HG03521 (cell line): ENCODE measurements at regions not wholly inside any gene's neighbourhood (a gene's known extent, or its start where the extent isn't known, plus 50 kb on each side); places are given as distances from the start of the nearest gene placed in this dataset.

Experiments
- ATAC-seq: cut with Tn5 transposase; IDR thresholded peaks from one replicate; pipeline ENCODE4 v1.9.1; 2021; ENCODE audit warnings: mild to moderate bottlenecking, moderate library complexity; ENCODE audit not compliant: unreplicated experiment

DNA sequence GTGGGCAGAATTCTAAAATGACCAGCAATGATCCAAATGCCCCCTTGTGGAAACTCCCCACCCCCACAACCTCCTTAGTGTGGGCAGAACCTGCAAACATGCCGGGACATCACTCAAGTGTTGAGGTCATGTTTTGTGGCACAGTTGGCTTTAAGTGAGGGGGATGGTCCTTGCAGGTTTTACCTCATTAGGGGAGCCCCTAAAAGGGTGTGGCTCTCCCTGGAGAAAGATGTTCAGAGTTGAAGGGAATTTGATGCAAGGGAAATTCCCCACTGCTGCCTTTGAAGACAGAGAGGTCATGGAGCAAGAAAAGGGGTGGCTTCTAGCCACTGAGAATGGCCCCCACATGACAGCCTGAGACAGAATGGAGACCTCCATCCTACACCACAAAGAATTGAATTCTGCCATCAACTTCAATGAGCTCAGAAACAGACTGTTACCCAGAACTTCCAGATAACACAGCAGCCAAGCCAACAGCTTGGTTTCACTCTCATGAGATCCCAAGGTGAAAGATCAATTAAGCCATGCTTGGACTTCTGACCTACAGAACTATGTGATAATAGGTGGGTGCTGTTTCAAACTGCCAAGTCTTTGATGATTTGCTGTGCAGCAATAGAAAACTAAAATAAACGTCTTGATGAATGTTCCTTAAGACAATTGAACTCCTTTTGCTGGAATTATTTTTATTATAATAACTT, 103.4 kb downstream of the MED10 start:
- ATAC-seq: no peak

DNA sequence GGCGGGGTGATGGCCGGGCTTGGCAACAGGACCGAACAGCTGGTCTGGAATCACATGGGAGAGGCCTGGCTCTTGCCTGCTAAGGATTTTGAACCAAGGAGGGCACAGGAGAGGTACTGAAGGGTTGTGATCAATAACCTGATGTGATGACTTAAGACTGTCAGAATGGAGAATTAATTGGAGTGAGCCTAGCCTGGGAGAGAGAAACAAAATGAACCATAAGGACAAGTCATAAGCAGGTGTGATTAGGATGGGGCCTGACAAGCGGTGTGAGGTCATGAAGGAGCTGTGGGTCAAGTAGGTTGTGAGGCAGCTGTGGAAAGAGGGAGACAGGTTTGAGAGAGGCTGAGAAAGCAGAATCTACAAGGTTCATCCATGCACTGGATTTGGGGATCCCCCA, 104.6 kb downstream of the MED10 start:
- no peak for ATAC-seq

DNA sequence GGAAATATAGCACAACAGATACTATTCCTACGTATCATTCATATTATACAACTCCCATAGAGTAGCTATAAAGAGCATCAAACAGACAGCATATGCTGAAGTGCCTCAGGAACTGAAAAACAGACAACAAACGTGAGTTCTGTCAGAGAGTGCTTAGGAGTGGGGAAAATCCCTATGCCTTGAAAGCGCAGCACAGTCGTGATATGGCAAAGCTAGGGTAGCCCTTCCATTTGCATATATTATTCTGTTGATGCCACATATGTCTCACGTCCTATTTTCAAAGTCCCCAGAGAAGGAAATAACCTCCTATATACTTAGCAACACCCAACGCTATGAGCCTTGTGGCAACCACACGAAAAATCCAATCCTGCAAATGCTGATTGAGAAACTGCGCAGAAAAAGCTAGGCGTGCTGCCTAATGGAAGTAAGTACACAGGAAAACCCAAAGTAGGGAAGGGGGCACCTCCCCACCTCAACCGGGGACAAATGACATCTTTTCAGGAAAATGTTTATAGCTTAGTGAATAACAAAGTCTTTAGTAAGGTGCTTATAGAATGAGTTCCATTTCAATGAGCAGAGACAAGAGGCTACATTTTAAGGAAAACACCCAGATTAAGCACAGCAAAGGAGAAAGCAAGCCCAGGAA, 105.1 kb downstream of the MED10 start:
- ATAC-seq: peak; percentile 50

DNA sequence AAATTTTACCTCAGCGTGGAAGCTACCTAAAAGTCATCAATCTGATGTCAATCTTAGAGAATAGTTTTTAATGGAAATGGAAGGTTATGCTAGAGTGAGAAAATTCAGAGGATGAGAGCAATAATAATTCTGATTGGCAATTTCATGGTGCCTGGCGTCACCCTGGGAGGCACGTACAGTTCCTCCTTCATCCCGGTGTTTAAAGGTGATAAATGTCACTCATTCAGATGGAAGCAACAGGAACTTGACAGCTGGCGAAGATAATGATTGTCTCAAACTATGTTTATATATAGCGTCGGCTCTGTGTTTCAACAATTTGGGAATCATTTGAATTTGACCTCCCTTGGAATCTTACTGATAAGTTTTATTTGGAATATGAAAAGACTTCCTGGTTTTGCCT, 108.4 kb downstream of the MED10 start:
- ATAC-seq: no peak

DNA sequence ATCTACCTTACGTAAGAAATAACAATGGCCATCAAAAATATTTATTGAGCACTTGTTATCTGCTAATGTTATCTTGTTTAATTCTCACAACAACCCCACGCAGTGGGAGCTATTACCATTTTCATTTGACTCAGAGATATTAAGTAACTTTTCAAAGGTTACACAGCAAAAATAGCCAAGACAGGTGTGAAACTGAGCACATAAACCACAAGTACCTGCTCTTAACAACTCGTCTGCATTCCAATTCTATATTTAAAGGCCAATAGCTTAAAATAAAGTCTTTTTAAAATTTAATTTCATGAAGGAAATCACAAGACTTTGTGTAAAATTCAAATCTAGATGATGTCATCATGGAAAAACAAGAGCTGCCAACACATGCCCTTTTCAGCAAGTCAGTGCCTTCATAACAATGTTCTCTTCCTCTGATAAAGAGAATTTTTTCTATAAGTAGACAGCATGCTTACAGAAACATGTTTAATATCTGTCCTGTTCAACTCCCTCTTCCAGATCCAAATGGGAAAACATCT, 111.6 kb downstream of the MED10 start:
- ATAC-seq: no peak

DNA sequence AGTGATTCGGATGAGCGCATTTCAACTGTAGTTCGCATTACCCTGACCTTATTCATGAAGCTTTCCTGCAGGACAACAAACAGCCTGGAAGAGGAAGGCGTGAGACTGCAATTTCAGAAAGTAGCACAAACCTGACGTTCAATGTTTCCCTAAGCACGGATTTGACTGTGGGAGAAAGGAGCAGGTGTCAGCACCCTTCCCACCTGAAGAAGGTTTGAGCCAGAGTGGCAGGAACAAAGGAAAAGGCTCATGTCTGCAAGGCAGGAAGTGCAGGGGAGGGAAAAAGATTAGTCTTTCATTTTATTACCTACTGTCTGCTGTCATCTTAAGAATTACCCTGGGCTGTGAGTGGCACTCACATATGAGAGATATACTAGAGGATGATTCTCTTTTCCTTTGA, 114.0 kb downstream of the MED10 start:
- no peak for ATAC-seq

DNA sequence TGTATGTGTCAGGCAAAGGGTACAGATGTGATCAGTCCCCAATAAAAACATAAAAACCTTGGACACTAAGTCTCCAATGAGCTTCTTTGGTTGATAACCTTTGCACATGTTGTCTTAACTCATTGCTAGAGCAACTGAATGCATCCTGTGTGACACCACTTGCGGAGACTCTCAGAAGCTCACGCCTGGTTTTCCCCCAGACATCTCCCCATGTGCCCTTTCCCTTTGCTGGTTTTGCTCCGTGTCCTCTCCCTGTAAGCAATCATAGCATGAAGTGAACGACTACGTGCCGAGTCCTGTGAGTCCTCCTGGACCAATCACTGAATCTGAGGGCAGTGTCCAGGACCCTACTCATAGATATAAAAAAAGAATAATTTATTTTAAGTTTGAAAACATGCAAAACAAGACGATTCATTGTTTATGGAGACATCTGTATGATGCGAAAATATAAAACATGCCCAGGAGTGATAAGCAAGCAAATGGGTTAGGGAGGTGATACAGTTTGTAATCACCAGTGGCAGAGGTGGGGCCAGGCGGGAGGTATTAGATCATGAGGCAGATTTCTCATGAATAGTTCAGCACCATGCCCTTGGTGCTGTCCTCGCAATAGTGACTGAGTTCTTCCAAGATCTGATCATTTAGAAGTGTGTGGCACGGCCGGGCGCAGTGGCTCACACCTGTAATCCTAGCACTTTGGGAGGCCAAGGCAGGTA, 115.5 kb downstream of the MED10 start:
- ATAC-seq: no peak

DNA sequence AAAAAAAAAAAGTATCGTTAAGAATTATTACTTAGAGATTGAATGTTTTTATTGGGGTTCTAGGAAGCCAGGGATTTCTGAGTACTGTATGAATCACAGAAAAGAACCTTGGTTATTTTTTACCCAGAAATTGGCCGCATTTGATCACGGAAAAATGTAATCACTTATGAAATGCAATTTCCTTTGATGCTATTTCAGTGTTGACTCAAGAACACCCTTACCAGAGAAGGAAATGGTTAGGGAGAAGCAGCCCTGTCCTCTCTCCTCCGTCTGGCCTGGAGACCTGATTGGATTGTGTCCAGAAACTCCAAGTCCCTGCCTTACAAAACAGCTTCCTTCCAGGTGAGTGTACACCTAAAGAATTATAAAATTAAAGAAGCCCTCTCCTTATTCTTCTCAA, 116.7 kb downstream of the MED10 start:
- no peak for ATAC-seq

DNA sequence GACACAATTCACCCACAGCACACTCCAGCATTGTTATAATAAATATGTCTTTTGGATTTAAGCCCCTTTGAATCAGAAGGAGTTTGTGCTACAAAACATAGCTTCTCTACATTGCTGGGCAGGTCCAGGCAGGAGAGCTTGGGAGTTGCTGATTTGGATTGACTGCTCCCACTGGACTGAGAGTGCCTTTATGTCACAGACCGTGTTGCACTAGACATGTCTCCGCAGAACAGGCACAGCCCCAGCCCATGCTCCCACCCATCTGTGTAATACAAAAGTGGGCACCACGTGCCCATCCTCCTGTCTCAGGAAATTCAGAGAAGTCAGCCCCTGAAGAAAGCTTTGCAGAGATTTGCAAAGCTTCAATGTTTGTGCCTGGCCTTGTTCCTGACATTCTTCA, 117.1 kb downstream of the MED10 start:
- no peak for ATAC-seq

DNA sequence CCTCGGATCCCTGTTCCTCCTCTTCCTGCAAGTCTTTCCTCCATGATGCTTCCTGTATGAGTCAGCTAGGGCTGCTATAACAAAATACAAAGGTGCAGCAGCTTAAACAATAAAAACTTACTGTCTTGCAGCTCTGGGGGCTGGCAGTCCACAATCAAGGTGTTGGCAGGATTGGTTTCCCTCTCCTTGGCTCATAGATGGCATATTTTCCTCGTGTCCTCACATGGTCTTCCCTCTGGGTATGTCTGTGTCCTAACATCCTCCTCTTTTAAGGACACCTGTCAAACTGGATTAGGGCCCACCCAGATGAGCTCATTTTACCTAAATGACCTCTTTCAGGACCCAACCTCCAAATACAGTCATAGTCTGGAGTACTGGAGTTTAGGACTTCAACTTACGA, 117.5 kb downstream of the MED10 start:
- ATAC-seq: no peak

DNA sequence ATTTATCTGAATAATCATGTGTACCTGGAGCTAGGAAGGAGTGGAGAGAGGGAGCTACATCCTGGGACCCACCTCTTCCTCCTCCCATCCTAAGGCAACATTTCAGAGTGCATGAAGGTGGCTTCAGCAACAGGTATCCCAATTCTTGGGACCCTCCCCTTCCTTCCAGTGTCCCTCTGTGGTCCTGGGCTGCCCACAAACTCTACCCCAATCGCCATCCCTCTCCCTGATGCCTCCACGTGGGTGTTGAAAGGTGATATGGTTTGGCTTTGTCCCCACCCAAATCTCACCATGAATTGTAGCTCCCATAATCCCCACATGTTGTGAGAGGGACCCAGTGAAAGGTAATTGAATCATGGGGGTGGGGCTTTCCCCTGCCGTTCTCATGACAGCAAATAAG, 121.4 kb downstream of the MED10 start:
- no peak for ATAC-seq

DNA sequence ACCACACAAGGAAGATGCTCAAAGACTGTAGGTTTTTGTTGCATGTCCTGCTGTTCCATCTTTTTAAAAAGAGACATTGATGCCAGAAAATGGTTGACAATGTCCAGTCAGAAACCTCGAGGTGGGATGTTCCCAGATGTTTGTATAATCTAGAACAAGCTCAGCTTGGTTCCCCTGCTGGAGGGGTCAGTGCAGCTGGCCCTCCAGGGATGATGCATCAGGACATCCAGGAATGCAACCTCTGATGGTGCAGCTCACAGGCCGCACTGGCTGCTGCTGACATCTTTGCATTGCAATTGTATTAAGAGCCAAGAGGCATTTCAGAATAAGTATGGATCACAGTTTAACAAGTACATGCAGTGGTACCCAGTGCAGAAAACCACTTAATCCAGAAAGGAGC, 122.4 kb downstream of the MED10 start:
- no peak for ATAC-seq

DNA sequence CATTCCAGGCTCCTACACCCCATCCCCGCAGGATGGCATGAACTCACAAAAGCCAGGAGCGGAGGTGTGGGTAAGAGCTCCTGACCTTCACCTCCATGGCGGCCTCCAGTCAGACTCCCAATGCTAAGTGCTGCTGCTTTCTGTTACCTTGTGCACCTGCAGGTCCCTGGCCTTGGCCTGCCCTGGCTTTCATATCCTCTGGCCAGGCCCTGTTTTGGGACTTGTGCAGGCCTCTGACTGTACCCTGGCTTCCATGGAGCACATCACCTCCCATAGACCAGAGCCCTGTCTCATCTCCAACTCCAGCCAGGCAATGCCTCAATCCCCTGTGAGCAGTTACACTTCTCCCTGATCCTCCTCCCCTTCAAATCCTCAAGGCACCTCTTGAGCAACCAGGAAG, 124.5 kb downstream of the MED10 start:
- ATAC-seq: no peak

DNA sequence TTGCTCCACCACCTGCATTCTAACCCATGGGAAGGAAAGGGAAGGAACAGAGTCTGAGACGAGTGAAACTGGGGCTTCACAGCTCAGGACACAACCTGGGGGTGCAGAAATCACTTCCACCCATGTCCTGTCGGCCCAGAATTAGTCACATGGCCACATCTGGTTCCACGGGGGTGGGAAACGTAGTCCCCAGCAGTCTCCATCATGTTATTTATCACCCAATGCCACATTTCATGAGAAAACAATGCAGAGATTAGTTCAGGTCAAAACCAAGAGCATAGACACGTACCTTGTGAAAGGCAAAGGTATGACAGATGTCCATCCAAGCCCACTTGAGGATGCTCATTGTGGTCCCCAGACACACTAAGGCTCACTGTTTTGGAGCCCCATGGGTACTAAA, 125.1 kb downstream of the MED10 start:
- no peak for ATAC-seq

DNA sequence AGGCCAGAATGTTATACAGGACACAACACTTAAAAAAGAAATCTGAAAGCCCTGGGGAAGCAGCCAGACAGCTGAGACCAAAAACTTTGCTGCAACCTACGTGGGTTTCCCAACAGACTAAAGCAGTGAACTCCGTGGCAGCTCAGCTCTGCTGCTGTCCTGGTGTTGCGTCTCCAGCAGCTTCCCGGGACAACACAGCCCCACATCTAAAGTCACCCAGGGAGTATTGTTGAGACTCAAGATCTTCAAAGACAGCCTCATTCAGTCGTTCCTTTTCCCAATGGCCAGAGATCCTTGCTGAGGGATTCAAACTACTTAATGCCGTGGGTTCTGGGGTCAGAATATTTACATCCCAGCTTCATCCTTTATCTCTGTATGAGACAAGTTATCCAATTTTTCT, 125.8 kb downstream of the MED10 start:
- no peak for ATAC-seq

DNA sequence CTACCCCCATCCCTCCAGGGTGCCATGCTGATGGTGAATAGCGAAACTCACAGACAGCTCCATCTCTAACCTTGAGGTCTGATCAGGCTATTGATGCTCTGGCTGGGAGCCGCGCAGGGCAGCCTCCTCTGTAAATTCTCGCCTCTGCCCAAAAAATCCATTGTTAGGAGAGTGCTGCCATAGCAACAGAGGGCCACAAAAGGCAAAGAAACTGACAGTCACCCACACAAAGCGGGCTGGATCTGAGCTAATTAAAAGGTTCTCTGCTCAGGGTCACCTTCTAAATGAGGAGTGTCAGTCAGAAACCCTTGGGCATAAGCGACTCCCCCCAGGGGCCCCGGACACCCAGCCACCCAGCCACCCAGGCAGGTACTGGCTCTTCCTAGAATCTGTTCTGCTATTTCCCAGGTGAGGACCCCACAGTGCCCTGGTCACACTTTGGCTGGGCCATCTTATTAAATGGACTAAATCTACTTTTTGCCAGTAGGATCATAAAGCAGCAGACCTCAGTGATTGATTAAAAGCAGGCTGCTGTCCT, 126.7 kb downstream of the MED10 start:
- no peak for ATAC-seq

DNA sequence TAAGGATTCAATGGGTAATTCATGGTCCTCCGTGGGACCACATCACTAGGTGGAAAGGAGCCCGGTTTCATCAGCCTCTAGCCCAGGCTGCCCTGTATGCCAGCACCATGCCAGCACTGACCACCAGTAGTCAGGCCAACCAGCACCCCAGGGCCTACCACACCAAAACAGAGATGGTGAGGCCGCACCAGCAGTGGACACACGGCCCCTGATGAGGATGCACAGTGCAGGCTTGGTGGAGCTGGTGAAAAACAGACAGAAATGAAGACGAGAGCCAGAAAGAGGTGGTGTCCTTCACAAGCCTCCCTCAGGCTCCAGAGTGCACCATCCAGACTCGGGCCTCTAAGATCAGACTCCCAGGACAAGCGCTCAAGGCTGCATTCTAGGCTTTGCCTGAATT, 128.2 kb downstream of the MED10 start:
- no peak for ATAC-seq

DNA sequence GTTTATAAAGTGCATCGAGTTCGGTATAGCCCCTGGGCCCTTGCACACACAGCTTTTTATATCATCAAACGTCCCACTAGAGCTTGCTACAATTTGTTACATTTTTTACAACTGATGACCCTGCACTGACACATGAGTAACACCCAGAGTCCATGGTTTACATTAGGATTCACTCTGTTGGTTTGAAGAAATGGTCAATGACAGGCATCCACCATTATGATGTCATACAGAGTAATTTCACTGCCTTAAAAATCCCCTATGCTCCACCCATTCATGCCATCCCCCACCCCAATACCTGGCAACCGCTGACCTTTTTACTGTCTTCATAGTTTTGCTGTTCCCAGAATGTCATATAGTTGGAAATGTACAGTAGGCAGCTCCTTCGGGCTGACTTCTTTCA, 130.2 kb downstream of the MED10 start:
- ATAC-seq: no peak

DNA sequence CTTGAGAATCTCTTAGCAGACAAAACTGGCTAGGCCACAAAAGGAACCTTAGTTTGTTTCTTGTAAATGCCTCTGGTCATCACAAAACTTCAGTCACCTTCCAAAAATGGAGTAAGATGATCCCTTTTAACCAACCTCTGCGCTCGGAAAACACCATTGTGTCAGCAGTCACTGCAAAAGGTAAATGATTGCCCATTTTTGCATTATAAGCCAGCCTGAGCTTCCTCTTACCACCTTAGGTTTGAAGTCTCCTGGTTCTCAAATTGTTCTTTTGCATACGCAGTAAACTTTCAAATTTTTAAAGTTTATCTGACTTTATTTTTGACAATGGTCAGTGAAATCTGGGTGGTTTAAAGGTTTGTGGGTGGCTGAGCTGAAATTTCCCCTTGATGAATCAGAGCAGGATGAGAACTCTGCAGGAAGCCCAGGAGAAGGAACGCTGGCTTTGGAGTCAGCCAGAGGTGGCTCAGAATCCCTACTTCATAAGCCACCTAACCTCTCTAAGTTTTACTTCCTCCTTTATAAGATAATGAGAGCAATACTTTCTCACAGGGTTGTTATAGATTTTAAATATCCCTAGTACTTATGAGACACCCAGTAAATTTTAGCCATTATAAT, 131.4 kb downstream of the MED10 start:
- ATAC-seq: no peak

DNA sequence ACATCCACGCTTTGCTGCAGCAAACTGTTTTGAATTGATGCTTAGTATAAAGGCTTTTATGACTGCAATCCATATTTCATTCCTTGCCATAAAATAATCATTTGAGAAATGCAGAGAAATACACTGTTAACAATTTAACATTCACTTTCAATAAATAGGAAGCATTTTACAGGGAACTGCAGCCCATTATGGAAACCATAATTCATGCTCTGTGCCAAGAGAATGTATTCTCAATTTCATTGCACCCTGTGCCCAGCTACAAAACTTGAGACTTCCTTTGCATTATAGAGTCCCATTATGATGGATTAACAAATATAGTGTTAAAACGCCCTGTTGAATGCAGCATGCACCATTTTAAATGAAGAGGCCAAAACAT, 134.0 kb downstream of the MED10 start:
- no peak for ATAC-seq

DNA sequence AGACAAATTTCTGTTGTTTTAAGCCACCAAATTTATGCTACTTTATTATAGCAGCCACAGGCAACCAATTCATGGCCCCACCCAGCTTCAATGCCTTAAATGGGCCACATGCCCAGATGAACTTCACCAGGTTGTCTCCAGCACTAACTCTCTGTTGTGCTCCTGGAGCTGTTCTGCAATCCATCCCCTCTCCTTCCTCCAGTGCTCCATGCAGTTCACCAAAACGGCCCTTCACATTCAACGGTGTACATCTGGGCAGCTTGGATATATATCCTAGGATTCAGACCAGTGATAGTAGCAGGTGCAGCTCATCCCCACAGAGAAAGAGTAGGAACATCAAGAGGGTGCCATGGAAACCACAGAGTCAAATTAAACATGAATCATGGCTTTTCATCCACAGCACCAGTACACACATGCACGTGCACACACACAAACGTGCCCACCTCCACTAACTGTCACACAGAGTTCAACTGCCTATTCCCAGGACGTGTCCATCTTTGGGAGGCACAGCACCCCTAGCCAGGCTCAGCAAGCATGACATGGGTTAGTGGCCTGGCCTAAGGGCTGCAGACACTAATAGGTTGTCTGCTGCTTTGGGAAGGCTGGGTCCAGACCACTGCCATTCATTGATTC, 134.5 kb downstream of the MED10 start:
- no peak for ATAC-seq
